HG03442 (cell line): ENCODE measurements at regions not wholly inside any gene's neighbourhood (a gene's known extent, or its start where the extent isn't known, plus 50 kb on each side); places are given as distances from the start of the nearest gene placed in this dataset.
"Not testable (repeated sequence)": the region's sequence is repeated elsewhere in the genome, so short reads cannot be mapped to it uniquely, and the experiment has no call there.

Experiments
- ATAC-seq: cut with Tn5 transposase; IDR thresholded peaks from one replicate; pipeline ENCODE4 v1.9.1; 2021; ENCODE audit warnings: mild to moderate bottlenecking, moderate library complexity; ENCODE audit not compliant: unreplicated experiment

GRCh38 chr12:107570721-107571120, 114.9 kb upstream of the PWP1 start:
- no peak for ATAC-seq

DNA sequence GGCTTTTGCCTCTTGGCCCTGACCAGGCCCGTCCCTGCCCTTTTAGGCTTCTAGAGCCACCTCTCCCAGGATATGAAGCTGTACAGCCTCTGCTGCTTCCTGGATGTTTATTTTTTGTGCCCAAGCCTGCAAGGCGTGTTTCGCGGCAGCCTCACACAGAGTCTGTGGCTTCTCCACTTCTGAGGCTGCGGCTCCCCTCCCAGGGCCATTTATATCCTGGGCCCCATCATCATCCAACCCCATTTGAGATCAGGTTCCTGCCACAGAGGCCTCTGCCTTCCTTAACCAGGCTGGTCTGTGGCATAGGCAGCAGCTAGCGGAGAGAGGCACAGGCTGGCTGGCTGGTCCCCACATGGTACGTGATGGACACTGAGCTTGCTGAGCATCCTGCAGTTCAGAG, 114.1 kb upstream of the PWP1 start:
- ATAC-seq = no peak

DNA sequence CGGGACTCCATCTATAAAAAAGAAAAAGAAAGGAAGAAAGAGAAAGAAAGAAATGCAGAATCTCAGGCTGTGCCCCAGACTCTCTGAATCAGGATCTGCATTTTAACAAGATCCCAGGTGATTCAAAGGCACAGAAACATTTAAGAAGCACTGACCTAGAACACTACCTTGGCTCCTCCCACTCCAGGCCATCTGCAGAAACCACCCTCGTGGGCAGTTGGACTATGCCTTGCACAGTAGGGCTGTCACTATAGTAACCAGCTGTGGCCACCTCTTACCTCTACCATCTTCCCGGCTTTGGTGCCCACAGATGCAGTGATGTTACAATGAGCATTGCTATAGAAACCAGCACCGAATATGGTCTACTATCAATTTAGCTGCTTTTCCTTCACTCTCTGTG, 110.9 kb upstream of the PWP1 start:
- ATAC-seq = no peak

- ATAC-seq = no peak
Measured at GRCh38 chr12:107580750-107581618, 104.6 kb upstream of the PWP1 start.

- no peak for ATAC-seq
Measured at GRCh38 chr12:107581619-107582015, 104.0 kb upstream of the PWP1 start.

DNA sequence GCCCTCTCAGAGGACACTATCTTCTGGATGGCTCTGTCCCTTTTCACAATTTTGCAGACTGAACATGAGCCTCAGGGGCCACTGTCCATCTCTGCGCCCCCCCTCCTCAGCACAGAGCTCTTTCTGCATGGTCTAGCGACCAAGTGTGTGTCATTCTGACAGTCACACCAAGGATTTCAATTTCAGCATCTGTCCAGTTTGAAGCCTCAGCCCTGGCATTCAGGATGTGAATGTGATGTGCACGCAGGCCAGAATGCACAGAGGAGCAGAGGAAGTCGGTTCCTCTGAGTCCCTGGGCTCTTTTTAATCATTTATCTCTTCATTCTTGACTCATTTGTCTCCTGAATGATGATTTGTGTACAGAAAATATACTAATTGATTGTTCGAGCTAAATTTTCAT, 102.0 kb upstream of the PWP1 start:
- no peak for ATAC-seq

DNA sequence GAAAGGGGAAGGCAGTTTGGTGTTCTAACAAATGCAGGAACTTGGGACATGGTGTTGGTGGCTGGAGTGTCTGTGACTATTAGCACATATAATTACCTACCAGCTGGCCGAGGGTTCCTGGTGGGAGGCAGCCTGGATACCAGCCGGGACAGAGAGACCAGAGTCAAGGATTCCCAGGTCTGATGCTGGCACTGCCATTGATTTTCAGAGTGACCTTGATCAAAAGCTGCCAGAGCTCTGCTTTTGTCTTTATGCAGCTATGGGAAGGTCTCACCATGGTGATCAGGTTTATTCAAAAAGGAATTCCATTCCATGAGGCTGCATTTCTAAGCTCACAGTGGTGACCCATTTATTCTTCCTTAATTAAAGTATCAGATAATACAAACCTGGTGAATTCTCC, 101.0 kb upstream of the PWP1 start:
- ATAC-seq = no peak

DNA sequence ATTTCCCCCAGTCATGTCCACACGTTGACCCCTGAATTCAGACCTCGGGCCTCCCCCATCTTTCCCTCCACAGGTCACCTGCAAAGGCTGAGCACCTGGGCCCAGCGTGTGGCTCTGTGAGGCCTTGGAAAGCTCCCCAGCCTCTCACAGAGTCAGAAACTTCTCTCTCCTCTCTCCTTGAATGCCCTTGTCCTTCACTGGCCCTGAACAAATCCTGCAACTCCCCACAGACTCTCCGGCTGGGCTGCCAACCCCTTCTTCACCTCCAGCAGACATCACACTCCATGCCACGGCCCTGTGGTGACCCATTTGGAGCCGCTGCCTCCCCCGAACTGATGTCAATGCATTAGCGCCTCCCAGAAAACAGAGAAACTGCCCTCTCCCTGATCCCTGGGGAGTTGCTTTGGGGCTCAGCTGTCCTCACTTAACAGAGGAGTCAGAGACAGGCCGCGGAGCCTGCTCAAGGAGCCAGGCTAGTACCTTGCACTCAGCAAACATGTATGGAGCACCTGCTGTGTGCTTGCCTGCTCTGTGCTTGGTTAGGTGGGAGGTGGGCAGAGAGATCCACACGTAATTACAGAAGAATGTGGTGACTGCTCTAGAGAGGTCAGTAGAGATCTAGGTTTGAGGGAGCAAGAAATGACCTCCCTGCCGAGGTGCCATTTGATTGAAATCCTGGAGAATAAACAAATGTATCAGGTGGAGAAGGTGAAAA, 99.2 kb upstream of the PWP1 start:
- no peak for ATAC-seq

DNA sequence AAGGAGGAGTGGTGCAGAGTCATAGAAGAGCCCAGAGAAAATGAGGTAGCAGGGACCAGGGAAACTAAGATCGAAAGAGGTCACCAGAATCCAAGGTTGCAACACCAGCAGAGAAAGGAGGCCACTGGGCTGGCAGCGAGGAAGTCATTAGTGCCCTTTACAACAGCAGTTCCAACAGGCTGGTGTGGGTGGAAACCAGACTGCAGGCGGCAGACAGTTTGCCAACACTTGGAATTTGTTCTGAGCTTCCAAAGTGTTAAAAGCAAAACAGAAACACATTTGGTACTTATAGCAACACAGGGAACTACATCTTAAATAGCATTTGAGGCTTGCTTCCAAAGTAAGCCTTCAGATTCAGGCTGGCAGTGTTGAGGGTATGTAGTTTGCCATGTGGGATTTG, 95.2 kb upstream of the PWP1 start:
- no peak for ATAC-seq

DNA sequence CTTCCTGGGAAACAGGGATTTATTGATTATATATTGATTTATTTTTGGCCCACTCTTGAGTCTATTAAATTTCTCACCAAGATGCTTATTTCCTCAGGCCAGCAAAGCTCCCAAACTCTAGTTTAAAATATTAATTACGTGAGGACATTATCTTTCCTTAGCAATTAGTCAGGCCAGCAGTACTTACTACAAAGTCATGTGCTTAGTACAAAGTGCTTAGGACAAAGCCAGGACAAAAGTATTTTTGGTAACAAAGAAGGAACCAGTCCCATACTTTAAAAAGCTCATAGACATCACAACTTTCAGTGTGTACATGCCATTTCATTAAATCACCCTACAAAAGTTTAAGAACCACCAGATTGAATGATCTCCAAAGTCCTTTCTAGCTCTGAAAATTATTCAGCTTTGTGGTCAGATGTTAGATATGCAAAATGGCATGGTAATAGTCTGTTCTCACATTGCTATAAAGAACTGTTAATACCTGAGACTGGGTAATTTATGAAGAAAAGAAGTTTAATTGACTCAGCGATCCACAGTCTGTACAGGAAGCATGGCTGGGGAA, 94.7 kb upstream of the PWP1 start:
- ATAC-seq = no peak

DNA sequence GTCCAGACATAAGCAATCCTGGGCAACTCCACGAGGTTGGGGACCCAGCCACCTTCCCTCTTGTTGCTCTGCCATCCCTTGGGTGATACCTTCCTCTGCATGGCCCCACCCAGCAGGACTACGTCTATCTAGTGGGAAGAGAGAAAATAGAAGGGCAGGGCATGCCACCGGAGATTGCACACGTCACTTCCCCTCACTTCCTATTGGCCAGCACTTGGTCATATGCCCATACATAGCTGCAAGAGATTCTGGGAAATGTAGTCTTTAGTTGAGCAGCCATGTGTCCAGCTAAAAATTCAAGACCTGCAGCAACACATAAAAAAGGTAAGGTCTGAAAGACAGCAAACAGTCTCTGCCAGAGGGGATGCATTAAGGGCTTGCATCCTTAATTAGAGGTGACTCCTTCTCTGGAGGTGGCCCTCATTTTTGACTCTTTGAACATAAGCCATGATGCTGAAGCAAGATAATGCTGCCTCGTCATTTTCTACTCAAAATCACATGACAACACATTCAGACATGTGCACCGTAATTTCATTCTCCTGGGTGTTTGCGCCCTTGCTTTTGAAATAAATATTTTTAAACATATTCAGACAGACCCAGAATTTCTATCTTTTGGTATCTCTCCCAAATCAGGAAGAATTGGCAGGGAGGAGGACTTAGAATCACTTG, 91.8 kb upstream of the PWP1 start:
- no peak for ATAC-seq

- no peak for ATAC-seq
Measured at GRCh38 chr12:107594995-107595394, 90.6 kb upstream of the PWP1 start.

DNA sequence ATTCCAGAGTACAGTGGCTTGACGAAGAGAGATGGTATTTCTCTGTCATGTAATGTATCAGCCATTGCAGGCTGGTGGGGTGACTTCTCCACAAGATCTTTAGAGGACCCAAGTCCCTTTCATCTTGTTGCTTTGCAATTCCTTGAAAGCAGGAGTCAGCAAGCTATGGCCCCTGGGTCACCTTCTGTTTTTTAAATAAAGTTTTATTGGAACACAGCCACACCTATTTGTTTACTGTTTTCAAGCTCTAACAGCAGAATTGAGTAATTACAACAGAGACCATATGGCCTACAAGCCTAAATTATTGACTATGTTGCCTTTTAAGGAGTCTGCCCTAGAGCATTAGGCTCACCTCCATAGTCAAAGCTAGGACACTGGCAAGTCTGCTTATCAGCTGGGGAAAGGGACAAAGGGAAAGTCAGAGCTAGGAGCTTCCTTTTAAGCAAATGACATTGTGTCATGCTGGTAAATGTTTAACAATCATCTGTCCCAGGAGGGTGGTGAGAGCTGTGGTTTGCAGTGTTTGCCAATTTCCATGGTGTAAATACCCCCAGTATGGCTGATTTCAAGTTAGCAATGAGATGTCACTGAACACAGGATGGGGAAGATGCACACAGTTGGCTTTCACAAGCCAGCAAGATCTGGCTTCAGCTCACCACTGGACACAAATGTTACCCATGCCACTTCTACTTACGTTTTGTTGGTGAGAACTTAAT, 87.7 kb upstream of the PWP1 start:
- ATAC-seq = no peak

DNA sequence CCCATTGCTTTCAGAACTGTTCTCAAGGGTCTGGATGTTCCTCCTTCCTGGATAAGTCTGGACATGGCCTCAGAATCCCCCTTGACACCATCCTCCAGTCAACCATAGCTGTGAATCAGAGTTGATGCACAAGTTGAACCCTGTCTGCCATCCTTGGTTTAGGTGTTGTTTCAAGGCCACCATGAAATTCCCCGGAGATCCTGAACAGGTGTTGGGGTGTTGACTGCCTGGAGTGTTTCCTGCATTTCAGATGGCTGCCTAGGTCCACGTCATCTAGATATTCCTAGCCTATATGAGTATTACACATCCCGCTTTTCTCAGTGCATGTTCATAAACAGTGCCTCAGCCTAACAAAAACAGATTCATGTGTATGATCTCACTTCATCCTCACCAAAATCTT, 86.7 kb upstream of the PWP1 start:
- ATAC-seq = no peak

DNA sequence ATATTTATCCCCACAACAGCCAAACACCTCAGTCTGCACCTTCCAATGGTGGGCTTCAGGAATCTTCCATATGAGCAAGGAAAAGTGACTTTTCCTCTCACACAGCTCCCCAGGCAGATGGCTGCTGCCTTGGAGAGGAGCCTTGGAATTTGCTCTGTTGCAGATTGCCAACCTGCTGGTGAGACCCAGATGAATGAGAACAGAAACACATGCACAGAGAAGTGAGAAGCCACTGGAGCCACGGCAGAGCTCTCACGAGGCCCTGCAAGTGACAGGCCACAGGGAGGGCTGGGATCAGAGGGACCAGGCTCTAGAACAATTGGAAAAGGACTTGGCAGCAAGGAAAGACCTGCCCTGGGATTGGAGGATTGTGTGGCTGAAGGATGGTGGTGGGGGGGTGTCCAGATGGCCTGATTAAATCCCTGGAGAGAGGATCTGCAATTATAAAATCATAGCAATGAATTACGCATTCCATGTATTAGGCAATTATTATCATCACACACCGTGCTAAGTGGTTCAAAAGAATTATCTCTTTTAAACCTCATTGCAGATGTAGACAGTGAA, 84.9 kb upstream of the PWP1 start:
- ATAC-seq = no peak

DNA sequence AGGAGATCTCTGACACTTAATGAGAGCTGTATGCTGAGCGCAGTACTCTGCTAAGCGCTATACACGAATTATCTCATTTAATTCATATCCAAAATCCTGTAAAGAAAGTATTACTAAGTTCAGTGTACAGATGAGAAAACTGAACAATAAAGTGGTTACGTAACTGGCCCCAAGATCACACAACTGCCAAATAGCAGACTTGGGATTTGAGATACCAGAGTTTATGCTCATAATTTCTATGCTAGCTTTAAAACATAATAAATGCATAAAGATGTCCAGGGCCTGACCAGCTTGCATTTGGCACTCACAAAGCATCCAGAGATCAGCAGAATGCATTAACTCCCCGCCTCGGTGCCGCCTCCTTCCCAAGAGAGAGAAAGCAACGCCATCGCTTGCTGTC, 83.2 kb upstream of the PWP1 start:
- no peak for ATAC-seq

- no peak for ATAC-seq
Measured at GRCh38 chr12:107605293-107605692, 80.3 kb upstream of the PWP1 start.

- peak; percentile 43 for ATAC-seq
Measured at GRCh38 chr12:107607464-107608392, 77.9 kb upstream of the PWP1 start.

- not testable (repeated sequence) for ATAC-seq
Measured at GRCh38 chr12:107608779-107609178, 76.8 kb upstream of the PWP1 start.
